NB4 (cell line): ENCODE measurements at regions not wholly inside any gene's neighbourhood (a gene's known extent, or its start where the extent isn't known, plus 50 kb on each side); places are given as distances from the start of the nearest gene placed in this dataset.

Experiments used
- CTCF ChIP-seq: IDR thresholded peaks from one replicate; pipeline ENCODE4 v1.5.1; 2012; ENCODE audit warnings: low read depth, low read length
- MAX ChIP-seq: IDR thresholded peaks from 2 replicates; pipeline ENCODE4 v1.6.1; 2011; ENCODE audit warnings: low read depth, low read length
- MYC ChIP-seq: IDR thresholded peaks from 2 replicates; pipeline ENCODE4 v1.6.1; 2011; ENCODE audit warnings: low read depth, low read length
- POLR2A ChIP-seq: IDR thresholded peaks from 2 replicates; pipeline ENCODE4 v1.6.1; 2011; ENCODE audit warnings: mild to moderate bottlenecking; ENCODE audit not compliant: insufficient read length; ENCODE audit errors: extremely low read depth

- TF ChIP-seq CTCF, result no peak
- TF ChIP-seq POLR2A, result no peak
- no peak for TF ChIP-seq MAX
- no peak for TF ChIP-seq MYC
These were observed 119.1 kb downstream of the FAM43A start for GRCh38 chr3:194804796-194805195.
